ENCODE measurements at regions not wholly inside any gene's neighbourhood (a gene's known extent, or its start where the extent isn't known, plus 50 kb on each side); places are given as distances from the start of the nearest gene placed in this dataset.
A peak's percentile ranks its signal among the peaks of the same experiment; 100 is the strongest.

DNA sequence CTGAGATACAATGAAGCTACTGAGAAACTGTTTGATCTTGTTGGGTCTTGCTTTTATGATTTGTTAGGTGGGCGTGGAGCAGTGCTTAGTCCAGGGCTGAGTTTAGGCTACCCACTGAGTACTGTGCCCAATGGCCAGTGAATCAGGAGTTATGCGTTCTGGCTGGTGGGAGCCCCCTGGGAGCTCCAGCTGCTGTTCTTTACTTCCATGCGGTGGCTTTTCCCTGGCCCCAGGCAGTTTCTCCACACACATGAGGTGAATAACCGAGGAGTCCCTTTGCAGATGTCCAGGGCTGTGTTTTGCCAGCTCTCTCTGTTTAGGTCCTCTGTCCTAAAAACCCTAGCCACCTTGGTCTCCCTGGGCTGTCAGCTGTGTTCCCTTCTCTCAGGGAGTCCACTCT, 106.5 kb downstream of the KLF13 start:
- DNase-seq (ENCODE audit: low spot score) (no peak), ATAC-seq (ENCODE audit: low read depth) (no peak)
- TF ChIP-seq CTCF (IDR thresholded peaks at IDR 0.05; ENCODE audit: poor library complexity, severe bottlenecking), result no peak
- Histone ChIP-seq H3K27me3 (ENCODE audit: insufficient read depth, poor library complexity, severe bottlenecking) (no peaks in the 10 kb centered on the region), H3K36me3 (ENCODE audit: low read depth) (no peaks in the 10 kb centered on the region), H3K4me1 (ENCODE audit: insufficient read depth, poor library complexity, severe bottlenecking) (peaks cover 13% of the 10 kb centered on the region), H3K9me3 (ENCODE audit: severe bottlenecking) (no peaks in the 10 kb centered on the region), H3K27ac (ENCODE audit: poor library complexity, severe bottlenecking) (no peak overlapping the region), H3K4me3 (ENCODE audit: severe bottlenecking) (no peak overlapping the region)

- Histone ChIP-seq H3K9me3 (ENCODE audit: severe bottlenecking) (no peaks in the 10 kb centered on the region), H3K27ac (ENCODE audit: poor library complexity, severe bottlenecking) (no peak overlapping the region), H3K27me3 (ENCODE audit: insufficient read depth, poor library complexity, severe bottlenecking) (no peaks in the 10 kb centered on the region), H3K36me3 (ENCODE audit: low read depth) (no peaks in the 10 kb centered on the region), H3K4me1 (ENCODE audit: insufficient read depth, poor library complexity, severe bottlenecking) (peaks cover 13% of the 10 kb centered on the region), H3K4me3 (ENCODE audit: severe bottlenecking) (no peak overlapping the region)
- DNase-seq (ENCODE audit: low spot score), result no peak
- ATAC-seq (ENCODE audit: low read depth), result no peak
- no peak for TF ChIP-seq CTCF (IDR thresholded peaks at IDR 0.05; ENCODE audit: poor library complexity, severe bottlenecking)
Observed at GRCh38 chr15:31433574-31433973, 106.9 kb downstream of the KLF13 start.

DNA sequence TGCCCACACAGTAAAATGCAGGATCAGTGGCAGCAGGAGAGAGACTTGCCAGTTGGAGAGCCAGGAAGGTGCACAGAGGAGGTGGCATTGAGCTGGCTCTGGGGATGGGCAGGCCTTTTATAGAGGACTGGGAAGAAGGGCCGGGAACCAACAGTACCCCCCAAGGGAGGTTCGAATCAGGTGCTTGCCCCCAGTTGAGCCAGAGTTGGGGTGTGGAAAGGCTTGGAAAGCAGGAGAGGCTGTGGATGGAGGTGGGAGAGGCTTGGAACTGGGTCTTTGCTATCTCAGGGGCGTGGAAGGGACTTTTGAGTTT, 107.6 kb downstream of the KLF13 start:
- Histone ChIP-seq H3K4me3 (ENCODE audit: severe bottlenecking) (no peak overlapping the region), H3K27ac (ENCODE audit: poor library complexity, severe bottlenecking) (peak overlapping the region; percentile 6), H3K9me3 (ENCODE audit: severe bottlenecking) (no peaks in the 10 kb centered on the region), H3K4me1 (ENCODE audit: insufficient read depth, poor library complexity, severe bottlenecking) (peaks cover 13% of the 10 kb centered on the region), H3K36me3 (ENCODE audit: low read depth) (no peaks in the 10 kb centered on the region), H3K27me3 (ENCODE audit: insufficient read depth, poor library complexity, severe bottlenecking) (no peaks in the 10 kb centered on the region)
- ATAC-seq (ENCODE audit: low read depth), result no peak
- no peak for DNase-seq (ENCODE audit: low spot score)
- no peak for TF ChIP-seq CTCF (IDR thresholded peaks at IDR 0.05; ENCODE audit: poor library complexity, severe bottlenecking)

- no peak overlapping the region for H3K4me3 ChIP-seq (ENCODE audit: severe bottlenecking)
- H3K27me3 ChIP-seq (ENCODE audit: insufficient read depth, poor library complexity, severe bottlenecking), result no peaks in the 10 kb centered on the region
- peak overlapping the region; percentile 6 for H3K27ac ChIP-seq (ENCODE audit: poor library complexity, severe bottlenecking)
Observed at GRCh38 chr15:31434588-31435260, 108.1 kb downstream of the KLF13 start.

More at GRCh38 chr15:31434588-31435260, 108.1 kb downstream of the KLF13 start:
- H3K4me1 ChIP-seq (ENCODE audit: insufficient read depth, poor library complexity, severe bottlenecking), result peaks cover 13% of the 10 kb centered on the region
- H3K9me3 ChIP-seq (ENCODE audit: severe bottlenecking), result no peaks in the 10 kb centered on the region
- DNase-seq (ENCODE audit: low spot score), result no peak
- TF ChIP-seq CTCF (IDR thresholded peaks at IDR 0.05; ENCODE audit: poor library complexity, severe bottlenecking), result no peak
- peak; percentile 28; the same call in 2 of the 3 replicates for ATAC-seq (ENCODE audit: low read depth)
- no peaks in the 10 kb centered on the region for H3K36me3 ChIP-seq (ENCODE audit: low read depth)
